ENCODE measurements at regions not wholly inside any gene's neighbourhood (a gene's known extent, or its start where the extent isn't known, plus 50 kb on each side); places are given as distances from the start of the nearest gene placed in this dataset.

DNA sequence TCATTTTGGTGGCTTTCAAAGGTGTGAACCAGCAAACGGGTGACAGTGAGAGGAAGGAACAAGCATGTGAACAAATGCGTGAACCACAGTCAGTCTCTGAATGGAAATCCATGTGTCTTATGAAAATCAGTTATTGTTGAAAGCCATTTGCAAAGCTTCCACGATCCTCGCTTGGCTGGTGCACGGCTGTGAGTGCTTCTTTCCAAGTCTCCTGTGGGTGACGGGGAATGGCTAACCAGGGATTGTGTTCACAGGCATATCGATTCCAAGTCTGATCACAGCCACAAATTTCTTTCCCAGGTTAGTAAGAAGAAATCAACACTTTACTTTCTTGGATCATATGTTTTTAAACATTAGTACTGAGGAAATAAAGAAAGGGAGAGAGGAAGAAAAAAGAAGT, 556.9 kb upstream of the RBFOX1 start:
- no peak for TF ChIP-seq YY1 (IDR thresholded peaks at IDR 0.05; ENCODE audit: insufficient read depth, insufficient read length)
- no peak for TF ChIP-seq ZNF274 (IDR thresholded peaks at IDR 0.05; ENCODE audit: low read depth, low read length)
- no peak for TF ChIP-seq SUZ12 (IDR thresholded peaks at IDR 0.05; ENCODE audit: extremely low read depth, insufficient read depth, insufficient read length)
